NCI-H1092 (cell line): ENCODE measurements at regions not wholly inside any gene's neighbourhood (a gene's known extent, or its start where the extent isn't known, plus 50 kb on each side); places are given as distances from the start of the nearest gene placed in this dataset.
"Not testable (repeated sequence)": the region's sequence is repeated elsewhere in the genome, so short reads cannot be mapped to it uniquely, and the experiment has no call there.

ENCODE experiments used
- DNase-seq: peaks from one replicate; lab custom pipeline; 2025; lab: John Stamatoyannopoulos, UW

- DNase-seq, result no peak
Measured at GRCh38 chr10:111267673-111268072, 190.8 kb downstream of the ADRA2A start.

DNA sequence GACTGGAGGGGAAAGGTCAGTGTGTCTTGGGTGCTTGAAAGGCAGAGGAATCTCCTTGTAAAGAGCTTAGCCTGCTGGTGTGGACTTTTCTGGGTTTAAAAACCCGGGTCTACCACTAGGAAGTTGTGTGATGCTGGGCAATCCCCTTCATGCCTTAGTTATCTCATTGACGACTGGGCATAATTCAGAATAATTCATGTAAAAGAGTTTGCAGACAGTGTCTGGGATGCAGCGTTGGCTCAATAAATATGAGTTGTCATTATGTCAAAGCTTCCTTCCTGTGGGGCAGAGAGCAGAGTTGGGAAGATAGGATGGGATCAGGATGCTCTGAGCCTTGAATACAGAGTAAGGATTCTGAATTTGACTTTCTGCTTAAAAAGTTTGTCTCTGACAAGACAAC lies 196.4 kb downstream of the ADRA2A start:
- no peak for DNase-seq

DNA sequence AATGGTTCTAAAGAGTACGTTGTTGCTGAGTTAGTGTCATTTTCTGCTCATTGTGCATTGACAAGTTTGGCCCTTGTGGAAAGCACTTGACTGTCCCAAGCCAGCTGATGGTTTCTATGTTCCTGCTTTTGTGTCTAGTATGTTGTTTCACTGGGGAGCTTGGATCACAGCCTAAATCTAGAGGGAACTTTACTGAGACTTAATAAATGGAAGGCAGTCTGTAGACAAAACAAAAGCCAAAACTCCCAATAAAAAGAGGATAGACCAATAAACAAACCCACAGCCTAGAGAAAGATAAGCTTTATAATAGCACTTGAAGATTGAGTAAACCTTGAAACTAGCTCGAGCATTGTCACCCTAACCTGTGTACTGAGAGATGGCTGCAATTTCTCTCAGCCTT lies 196.8 kb downstream of the ADRA2A start:
- no peak for DNase-seq

DNA sequence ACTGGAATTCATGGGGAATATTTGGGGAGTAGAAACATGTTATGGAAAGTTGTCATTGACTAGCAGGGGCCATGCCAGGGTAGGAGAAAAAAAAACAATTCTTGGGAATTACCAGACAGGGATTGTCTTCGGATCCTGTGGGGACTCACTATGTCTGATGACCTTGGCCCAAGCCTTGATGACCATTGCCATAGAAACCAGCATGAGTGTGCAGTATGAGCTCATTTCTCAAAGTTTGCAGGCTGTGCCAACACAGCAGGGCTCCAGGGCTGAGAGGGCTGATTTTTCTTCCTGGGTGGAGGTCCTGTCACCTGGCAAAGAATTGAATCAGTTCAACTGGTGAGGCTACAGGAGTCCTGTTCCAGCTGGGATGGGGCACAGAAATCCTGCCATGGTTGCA lies 198.3 kb downstream of the ADRA2A start:
- DNase-seq, result no peak

GRCh38 chr10:111277661-111278060 lies 200.8 kb downstream of the ADRA2A start:
- no peak for DNase-seq

DNA sequence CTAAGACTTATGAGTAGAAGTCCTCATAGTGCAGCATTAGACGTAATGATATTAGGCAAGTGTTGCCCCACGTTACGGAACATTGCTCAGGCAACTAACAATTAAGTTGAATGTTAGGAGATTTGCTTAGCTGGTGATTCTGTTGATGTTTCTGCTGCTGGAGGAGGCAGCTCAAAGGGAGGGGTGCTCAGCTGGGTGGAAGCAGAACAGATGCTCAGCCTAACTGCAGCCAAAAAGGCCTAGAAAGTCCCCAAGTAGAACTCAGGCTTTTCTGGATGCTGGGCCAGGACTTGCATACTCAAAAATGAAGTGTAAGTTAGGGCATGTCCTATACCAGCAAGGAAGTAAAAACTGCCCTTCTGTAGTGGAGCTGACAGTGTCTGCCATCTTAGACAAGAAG lies 201.4 kb downstream of the ADRA2A start:
- no peak for DNase-seq

- DNase-seq, result no peak
Measured at GRCh38 chr10:111281516-111281915, 204.7 kb downstream of the ADRA2A start.

DNA sequence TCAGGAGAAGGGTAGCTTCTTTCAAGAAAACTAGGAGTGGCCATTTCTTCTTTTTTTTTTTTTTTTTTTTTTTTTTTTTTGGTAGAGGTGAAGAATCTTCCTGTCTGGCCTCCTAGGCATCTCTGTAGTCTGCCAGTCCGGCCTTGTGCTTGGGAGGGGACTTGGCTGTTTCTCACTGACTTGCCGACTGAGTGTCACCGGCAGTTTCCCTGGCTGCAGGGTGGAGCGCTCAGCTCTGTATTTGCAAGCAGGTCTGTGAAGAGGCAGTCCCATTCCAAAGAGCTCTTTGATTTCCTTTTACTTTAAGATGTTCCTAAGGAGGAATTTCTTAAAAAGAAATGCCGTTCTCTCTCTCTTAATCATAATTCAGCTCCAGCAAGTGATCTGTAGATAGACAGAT lies 212.6 kb downstream of the ADRA2A start:
- no peak for DNase-seq

DNA sequence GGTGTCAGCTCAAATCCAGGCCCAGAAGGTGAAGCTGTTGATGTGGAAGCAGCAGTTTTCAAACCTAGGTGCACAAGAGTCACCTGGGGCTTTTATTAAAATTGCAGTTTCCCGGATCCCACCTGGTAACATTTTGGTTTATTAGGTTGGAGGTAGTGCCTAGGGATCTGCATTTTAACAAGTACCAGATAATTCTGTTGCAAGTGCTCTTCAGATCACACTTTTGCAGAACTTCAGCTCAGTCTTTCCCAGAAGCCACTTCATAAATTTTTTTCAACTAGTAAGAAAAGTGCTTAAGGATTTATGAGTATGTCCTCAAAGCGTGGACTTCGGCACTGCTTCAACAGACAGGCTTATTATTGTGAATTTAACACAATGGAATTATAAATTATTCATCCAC lies 213.8 kb downstream of the ADRA2A start:
- no peak for DNase-seq

DNA sequence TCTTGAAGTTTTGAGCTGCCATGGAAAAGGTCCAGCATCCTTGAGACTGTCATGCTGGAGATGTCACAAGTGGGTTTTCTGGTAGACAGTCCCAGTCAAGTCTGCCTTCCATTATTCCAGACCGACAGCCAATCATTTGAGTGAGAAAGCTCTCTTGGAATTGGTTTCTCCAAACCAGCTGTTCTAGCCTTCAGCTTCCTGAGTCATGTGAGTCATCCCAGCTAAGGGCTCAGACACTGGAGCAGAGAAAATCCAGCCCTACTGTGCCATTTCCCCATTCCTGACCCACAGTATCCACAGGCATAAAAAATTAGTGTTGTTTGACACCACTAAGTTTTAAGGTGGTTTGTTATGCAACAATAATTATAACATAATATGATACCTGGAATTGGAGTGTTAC lies 219.0 kb downstream of the ADRA2A start:
- no peak for DNase-seq

- no peak for DNase-seq
Measured at GRCh38 chr10:111297351-111297848, 220.6 kb downstream of the ADRA2A start.

DNA sequence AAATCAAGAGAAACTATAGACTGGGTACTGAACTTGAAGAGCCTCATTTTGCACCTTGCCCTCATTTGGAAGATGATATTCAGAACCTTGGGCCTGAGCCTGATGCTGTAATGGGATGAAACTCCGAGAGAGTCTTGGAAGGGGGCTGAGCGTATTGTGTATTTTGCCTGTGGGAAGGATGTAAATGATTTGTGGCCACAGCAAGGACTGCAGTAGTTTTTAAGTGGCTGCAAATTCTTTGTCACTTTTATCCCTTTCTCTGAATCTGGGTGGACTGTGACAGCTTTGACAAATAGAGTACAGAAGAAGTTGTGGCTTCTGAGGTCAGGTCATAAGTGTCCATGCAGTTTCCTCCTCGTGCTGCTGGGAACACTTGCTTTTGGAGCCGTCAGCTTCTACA lies 221.2 kb downstream of the ADRA2A start:
- DNase-seq, result no peak

GRCh38 chr10:111299037-111299436 lies 222.2 kb downstream of the ADRA2A start:
- no peak for DNase-seq

- no peak for DNase-seq
Measured at GRCh38 chr10:111303887-111304286, 227.1 kb downstream of the ADRA2A start.

GRCh38 chr10:111316722-111317212 lies 239.9 kb downstream of the ADRA2A start:
- DNase-seq, result no peak

- DNase-seq, result no peak
Measured at GRCh38 chr10:111319866-111320265, 243.0 kb downstream of the ADRA2A start.

DNA sequence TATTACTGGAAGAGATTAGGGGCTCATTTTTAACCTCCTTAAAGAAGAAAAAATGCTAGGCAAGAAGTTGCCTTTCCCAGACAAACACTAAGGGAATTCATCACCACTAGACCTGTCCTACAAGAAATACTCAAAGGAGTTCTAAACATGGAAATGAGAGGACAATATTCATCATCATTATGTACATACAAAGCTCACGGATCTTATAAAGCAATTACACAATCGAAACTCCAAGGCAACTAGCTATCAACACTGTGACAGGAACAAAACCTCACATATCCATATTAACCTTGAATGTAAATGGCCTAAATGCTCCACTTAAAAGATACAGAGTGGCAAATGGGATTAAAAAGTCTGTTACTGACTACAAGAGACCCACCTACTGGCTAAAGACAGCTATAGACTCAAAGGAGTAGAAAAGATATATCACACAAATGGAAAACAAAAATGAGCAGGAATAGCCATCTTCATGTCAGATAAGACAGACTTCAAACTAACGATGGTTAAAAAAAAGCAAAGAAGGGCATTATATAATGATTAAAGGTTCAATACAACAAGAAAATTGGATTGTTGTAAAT lies 246.6 kb downstream of the ADRA2A start:
- no peak for DNase-seq

DNA sequence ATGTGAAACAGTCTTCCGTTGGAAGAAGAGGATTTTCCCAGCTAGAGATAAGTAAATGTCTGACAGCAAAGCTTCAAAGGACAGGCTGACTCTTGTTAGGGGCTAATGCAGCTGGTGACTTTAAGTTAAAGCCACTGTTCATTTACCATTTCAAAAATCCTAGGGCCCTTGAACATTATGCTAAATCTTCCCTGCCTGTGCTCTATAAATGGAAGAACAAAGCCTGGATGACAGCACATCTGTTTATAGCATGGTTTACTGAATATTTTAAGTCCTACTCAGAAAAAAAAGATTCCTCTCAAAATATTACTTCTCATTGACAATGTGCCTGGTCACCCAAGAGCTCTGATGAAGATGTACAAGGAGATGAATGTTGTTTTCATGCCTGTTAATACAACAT lies 255.3 kb downstream of the ADRA2A start:
- DNase-seq, result not testable (repeated sequence)

- no peak for DNase-seq
Measured at GRCh38 chr10:111335826-111336225, 259.0 kb downstream of the ADRA2A start.

- no peak for DNase-seq
Measured at GRCh38 chr10:111338035-111338434, 261.2 kb downstream of the ADRA2A start.

DNA sequence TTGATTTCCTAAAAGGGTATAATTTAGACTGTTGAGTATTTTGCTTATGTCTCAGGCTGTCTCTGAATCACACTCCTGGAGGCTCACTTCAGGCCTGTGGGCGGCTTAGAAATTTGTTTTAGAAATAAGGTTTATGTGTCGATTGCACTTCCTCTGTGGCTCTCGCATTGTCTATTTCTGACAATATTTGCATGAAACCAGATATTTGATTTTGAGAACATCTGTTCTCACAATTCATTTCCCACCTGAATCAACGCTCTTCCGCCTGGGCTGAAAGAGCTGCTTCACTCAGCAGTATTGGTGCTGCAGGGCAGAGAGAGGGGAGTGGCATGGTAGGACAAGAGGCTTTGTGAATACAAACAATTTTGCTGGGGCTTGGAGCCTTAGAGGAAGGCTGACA lies 262.0 kb downstream of the ADRA2A start:
- no peak for DNase-seq

GRCh38 chr10:111344804-111345203 lies 268.0 kb downstream of the ADRA2A start:
- no peak for DNase-seq

- no peak for DNase-seq
Measured at GRCh38 chr10:111347386-111348013, 270.7 kb downstream of the ADRA2A start.

GRCh38 chr10:111348076-111348475 lies 271.2 kb downstream of the ADRA2A start:
- no peak for DNase-seq
